ENCODE measurements at regions not wholly inside any gene's neighbourhood (a gene's known extent, or its start where the extent isn't known, plus 50 kb on each side); places are given as distances from the start of the nearest gene placed in this dataset.

DNA sequence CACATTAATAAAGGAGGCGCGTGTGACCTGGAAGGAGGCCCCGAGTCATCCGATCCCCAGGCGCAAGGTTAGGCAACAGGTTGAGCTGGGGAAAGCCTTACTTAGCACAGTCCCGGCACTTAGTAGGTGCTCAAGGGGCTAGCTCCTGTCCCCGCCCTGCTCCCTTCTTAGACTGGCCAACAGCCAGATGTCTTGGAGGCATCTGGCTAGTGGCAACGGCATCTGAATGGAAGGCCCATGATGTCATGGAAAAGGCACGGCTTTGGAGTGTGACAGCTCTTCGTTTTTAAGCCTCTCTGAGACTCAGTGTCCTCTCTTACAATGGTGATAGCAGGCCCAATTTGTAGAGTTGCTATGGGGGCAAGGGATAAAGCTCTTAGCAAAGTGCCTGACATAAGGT, 258.3 kb downstream of the CYRIA start:
- Histone ChIP-seq H3K9me3 (ENCODE audit: control insufficient read depth, low read depth, low read length) (no peaks in the 10 kb centered on the region), H3K23me2 (ENCODE audit: insufficient read length, low read depth, low read length, poor library complexity, severe bottlenecking) (no peaks in the 10 kb centered on the region), H2BK5ac (ENCODE audit: insufficient read length, low read length) (no peak overlapping the region), H3K9ac (ENCODE audit: extremely low read depth, insufficient read length, low read length) (no peak overlapping the region), H2AFZ (ENCODE audit: low read length) (no peak overlapping the region), H3K27me3 (ENCODE audit: insufficient read depth, low read length) (no peaks in the 10 kb centered on the region), H3K4me1 (ENCODE audit: insufficient read depth, low read length) (no peaks in the 10 kb centered on the region), H4K20me1 (ENCODE audit: control insufficient read depth, insufficient read depth, insufficient read length) (no peaks in the 10 kb centered on the region), H3K18ac (ENCODE audit: insufficient read length, low read depth, low read length) (no peak overlapping the region), H2AK5ac (ENCODE audit: insufficient read length, low read length) (no peak overlapping the region), H4K91ac (ENCODE audit: insufficient read length, low read depth, low read length) (no peak overlapping the region), H4K5ac (ENCODE audit: insufficient read length, low read depth, low read length) (no peak overlapping the region), H2BK15ac (ENCODE audit: low read depth, low read length) (no peak overlapping the region), H3K23ac (ENCODE audit: insufficient read length, low read depth, low read length) (no peak overlapping the region), H3K79me1 (ENCODE audit: insufficient read depth, low read depth, low read length, poor library complexity, severe bottlenecking) (no peaks in the 10 kb centered on the region), H2BK20ac (ENCODE audit: low read depth, low read length, poor library complexity, severe bottlenecking) (no peak overlapping the region), H3K14ac (ENCODE audit: insufficient read depth, low read length) (no peak overlapping the region), H3K56ac (ENCODE audit: insufficient read length, low read depth, low read length) (no peak overlapping the region), H3K79me2 (ENCODE audit: insufficient read depth, low read length) (no peaks in the 10 kb centered on the region), H3K27ac (ENCODE audit: insufficient read length, low read depth, low read length) (no peak overlapping the region), H3K4ac (ENCODE audit: low read depth, low read length) (no peak overlapping the region), H3K4me2 (ENCODE audit: insufficient read depth, insufficient read length, low read length) (no peak overlapping the region), H2BK12ac (ENCODE audit: insufficient read length, low read depth, low read length) (no peak overlapping the region), H2BK120ac (ENCODE audit: low read depth, low read length, poor library complexity, severe bottlenecking) (no peak overlapping the region), H3T11ph (ENCODE audit: low read length) (no peak overlapping the region), H4K8ac (replicated peaks; ENCODE audit: insufficient read length, low read depth, low read length) (no peak overlapping the region)
- WGBS (ENCODE audit: extremely low coverage, insufficient read length, low lambda C conversion rate) = no CpG with 5 or more reads among the region's 10 CpGs
- DNase-seq = no peak
- Mint-ChIP-seq H3K36me3 (ENCODE audit: insufficient read depth in 1 of 3, low read depth in 3 of 3) (no peaks in the 10 kb centered on the region), H3K4me3 (no peak overlapping the region), H3K27me3 (ENCODE audit: low read depth) (no peaks in the 10 kb centered on the region; the same call in 1 of the 2 replicates), H3K27ac (no peak overlapping the region), H3K9me3 (no peaks in the 10 kb centered on the region), H3K4me1 (peaks cover 0 to 5% of the 10 kb centered on the region in 2 experiments; a peak in 1 of 4 replicates)
- TF ChIP-seq, protein P1, sequence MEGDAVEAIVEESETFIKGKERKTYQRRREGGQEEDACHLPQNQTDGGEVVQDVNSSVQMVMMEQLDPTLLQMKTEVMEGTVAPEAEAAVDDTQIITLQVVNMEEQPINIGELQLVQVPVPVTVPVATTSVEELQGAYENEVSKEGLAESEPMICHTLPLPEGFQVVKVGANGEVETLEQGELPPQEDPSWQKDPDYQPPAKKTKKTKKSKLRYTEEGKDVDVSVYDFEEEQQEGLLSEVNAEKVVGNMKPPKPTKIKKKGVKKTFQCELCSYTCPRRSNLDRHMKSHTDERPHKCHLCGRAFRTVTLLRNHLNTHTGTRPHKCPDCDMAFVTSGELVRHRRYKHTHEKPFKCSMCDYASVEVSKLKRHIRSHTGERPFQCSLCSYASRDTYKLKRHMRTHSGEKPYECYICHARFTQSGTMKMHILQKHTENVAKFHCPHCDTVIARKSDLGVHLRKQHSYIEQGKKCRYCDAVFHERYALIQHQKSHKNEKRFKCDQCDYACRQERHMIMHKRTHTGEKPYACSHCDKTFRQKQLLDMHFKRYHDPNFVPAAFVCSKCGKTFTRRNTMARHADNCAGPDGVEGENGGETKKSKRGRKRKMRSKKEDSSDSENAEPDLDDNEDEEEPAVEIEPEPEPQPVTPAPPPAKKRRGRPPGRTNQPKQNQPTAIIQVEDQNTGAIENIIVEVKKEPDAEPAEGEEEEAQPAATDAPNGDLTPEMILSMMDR (conservative IDR thresholded peaks at IDR 0.05) = no peak

Data from H9 (cell line).